GM06990 (cell line): ENCODE measurements at regions not wholly inside any gene's neighbourhood (a gene's known extent, or its start where the extent isn't known, plus 50 kb on each side); places are given as distances from the start of the nearest gene placed in this dataset.
"Not testable (repeated sequence)": the region's sequence is repeated elsewhere in the genome, so short reads cannot be mapped to it uniquely, and the experiment has no call there.

Experiments used
- DNase-seq: peaks from one replicate; pipeline ENCODE4 v3.0.0-alpha.2; 2011; ENCODE audit not compliant: insufficient read length; ENCODE audit errors: extremely low read depth
- H3K27me3 ChIP-seq: replicated peaks from 2 replicates; pipeline ENCODE4 v1.6.0; 2011; ENCODE audit warnings: low read length; ENCODE audit not compliant: control insufficient read depth, insufficient read depth
- H3K36me3 ChIP-seq: 2 replicates; pipeline ENCODE4 v1.5.1; 2011; ENCODE audit warnings: low read length; ENCODE audit not compliant: control insufficient read depth, insufficient read depth
- H3K4me3 ChIP-seq: replicated peaks from 2 replicates; pipeline ENCODE4 v1.5.1; 2011; ENCODE audit warnings: low read depth, mild to moderate bottlenecking, control low read depth, low read length
- TF ChIP-seq, protein P1 (sequence below): IDR thresholded peaks from 2 replicates; pipeline ENCODE4 v1.5.1; 2011; ENCODE audit warnings: low read length, control low read depth, mild to moderate bottlenecking, inconsistent platforms; ENCODE audit not compliant: insufficient read depth, poor library complexity, severe bottlenecking

DNA sequence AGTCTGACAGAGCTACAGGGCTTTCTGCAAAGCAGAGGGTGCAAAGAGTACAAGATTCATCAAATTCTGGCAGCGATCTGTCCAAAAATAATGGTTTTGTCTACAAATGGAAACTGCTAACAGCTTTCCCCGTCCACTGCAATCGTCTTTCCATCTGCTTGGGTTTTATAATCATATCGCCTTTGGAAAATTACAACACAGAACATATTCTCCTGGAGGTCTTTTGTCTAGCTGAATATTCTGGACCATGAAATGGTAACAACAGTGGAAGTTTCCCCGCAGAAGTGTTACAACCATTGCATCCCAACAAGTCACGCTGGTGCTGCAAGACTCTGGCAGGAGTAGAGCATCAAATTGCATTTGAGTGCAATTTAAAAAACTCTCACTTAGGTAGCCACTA is 101.2 kb upstream of the BOD1L1 start:
- no peaks in the 10 kb centered on the region for H3K27me3 ChIP-seq
- TF ChIP-seq, protein P1, sequence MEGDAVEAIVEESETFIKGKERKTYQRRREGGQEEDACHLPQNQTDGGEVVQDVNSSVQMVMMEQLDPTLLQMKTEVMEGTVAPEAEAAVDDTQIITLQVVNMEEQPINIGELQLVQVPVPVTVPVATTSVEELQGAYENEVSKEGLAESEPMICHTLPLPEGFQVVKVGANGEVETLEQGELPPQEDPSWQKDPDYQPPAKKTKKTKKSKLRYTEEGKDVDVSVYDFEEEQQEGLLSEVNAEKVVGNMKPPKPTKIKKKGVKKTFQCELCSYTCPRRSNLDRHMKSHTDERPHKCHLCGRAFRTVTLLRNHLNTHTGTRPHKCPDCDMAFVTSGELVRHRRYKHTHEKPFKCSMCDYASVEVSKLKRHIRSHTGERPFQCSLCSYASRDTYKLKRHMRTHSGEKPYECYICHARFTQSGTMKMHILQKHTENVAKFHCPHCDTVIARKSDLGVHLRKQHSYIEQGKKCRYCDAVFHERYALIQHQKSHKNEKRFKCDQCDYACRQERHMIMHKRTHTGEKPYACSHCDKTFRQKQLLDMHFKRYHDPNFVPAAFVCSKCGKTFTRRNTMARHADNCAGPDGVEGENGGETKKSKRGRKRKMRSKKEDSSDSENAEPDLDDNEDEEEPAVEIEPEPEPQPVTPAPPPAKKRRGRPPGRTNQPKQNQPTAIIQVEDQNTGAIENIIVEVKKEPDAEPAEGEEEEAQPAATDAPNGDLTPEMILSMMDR = no peak
- H3K36me3 ChIP-seq = no peaks in the 10 kb centered on the region
- DNase-seq = no peak
- no peak overlapping the region for H3K4me3 ChIP-seq

DNA sequence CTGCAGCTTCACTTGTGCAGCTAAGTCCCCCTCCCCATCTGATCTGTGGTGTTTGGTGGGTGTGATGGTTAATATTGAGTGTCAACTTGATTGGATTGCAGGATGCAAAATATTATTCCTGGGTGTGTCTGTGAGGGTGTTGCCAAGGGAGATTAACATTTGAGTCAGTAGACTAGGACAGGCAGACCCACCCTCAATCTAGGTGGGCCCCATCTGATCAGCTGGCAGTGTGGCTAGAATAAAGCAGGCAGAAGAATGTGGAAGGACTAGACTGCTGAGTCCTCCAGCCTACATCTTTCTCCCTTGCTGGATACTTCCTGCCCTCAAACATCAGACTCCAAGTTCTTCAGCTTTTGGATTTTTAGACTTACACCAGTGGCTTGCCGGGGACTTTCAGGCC is 103.5 kb upstream of the BOD1L1 start:
- TF ChIP-seq, protein P1 = no peak
- DNase-seq = no peak

DNA sequence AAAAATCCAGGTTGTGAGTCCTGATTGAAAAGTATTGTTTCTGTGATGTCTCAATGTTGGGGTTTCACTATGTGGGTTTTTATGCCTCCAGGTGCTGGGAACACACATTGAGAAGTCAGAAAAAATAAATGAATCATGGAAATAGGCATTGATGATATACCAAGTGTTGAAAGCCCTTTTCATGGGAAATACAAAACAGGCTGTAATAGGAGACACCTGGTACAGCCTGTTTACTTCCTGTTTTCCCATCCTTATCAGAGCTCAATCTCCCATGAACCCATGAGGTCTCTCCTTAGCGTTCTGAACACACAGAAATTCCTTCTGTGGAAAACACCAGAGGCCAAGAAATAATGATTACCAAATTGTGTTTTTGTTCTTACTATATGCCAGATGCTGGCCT is 106.3 kb upstream of the BOD1L1 start:
- no peak for DNase-seq
- Histone ChIP-seq H3K4me3 (no peak overlapping the region), H3K36me3 (no peaks in the 10 kb centered on the region), H3K27me3 (no peaks in the 10 kb centered on the region)
- TF ChIP-seq, protein P1 = no peak

More for the DNA sequence above, 103.5 kb upstream of the BOD1L1 start:
- Histone ChIP-seq H3K36me3 (no peaks in the 10 kb centered on the region), H3K27me3 (no peaks in the 10 kb centered on the region), H3K4me3 (no peak overlapping the region)

DNA sequence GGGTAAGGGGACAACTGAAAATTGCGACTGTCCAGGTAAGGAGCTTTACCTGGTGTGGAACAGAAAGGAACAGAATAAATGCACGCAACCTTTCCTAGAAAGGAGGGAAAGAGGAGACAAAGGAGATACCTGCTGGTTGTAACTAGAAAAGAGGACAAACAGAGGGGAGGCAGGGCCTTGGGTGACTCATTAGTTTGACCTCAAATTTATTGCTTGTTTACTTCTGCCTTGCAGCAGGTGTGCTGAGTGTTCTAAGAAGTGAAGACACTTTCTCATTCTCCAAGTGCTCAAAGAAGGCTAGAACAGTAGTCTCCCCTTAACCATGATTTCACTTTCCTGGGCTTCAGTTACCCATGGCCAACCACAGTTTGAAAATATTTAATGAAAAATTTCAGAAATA is 123.1 kb upstream of the BOD1L1 start:
- Histone ChIP-seq H3K4me3 (no peak overlapping the region), H3K36me3 (no peaks in the 10 kb centered on the region), H3K27me3 (no peaks in the 10 kb centered on the region)
- no peak for DNase-seq
- TF ChIP-seq, protein P1 = no peak

DNA sequence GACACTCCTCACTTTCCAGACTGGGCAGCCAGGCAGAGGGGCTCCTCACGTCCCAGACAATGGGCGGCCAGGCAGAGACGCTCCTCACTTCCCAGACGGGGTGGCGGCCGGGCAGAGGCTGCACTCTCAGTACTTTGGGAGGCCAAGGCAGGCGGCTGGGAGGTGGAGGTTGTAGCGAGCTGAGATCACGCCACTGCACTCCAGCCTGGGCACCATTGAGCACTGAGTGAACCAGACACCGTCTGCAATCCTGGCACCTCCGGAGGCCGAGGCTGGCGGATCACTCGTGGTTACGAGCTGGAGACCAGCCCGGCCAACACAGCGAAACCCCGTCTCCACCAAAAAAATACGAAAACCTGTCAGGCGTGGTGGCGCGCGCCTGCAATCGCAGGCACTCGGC is 134.1 kb upstream of the BOD1L1 start:
- H3K4me3 ChIP-seq, H3K36me3 ChIP-seq, H3K27me3 ChIP-seq, DNase-seq: not testable (repeated sequence)

DNA sequence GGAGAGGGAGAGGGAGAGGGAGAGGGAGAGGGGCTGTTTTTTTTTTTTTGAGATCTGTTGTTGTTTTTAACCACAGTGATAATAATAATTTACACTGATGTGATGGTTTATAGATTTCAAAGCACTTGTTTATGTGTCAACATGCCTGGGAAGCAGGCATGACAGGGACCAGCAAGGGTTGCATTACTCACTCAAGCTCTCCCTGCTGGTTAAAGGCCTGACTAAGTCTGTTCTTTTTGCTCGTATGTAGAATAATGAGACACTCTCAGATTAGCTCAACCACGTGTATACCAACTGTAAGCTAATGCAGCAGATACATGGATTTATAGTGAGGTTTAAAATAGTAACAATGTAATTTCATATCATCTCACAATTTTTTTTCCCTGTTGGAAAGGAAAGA is 134.6 kb upstream of the BOD1L1 start:
- TF ChIP-seq, protein P1 = no peak
- DNase-seq = no peak
- Histone ChIP-seq H3K4me3 (no peak overlapping the region), H3K27me3 (no peaks in the 10 kb centered on the region), H3K36me3 (no peaks in the 10 kb centered on the region)
